GM21528 (cell line): ENCODE measurements at regions not wholly inside any gene's neighbourhood (a gene's known extent, or its start where the extent isn't known, plus 50 kb on each side); places are given as distances from the start of the nearest gene placed in this dataset.

Experiments used
- ATAC-seq: cut with Tn5 transposase; IDR thresholded peaks from one replicate; pipeline ENCODE4 v1.9.1; 2021; ENCODE audit warnings: mild to moderate bottlenecking, moderate library complexity; ENCODE audit not compliant: unreplicated experiment, low FRiP score

DNA sequence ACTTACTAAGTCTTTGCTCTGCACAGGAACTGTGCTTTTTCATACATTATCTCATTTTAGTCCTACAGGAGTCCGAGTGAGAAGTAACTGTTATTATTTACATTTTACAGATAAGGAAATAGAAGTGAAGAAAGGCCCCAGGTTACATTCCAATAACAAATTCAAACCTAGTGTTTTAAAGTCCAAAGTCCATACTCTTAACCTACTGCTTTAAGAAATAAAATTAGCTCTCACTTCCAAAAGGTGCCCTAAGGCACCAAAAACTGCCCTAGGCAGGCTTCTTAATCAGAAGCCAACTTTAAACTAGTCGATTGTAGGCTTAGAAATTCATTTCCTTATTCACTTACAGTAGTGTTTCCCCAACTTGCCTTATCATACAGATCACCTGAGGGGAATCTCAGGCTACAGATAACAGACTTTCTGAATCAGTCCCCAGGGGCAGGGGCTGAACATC lies 555.9 kb downstream of the DIAPH3 start:
- no peak for ATAC-seq

DNA sequence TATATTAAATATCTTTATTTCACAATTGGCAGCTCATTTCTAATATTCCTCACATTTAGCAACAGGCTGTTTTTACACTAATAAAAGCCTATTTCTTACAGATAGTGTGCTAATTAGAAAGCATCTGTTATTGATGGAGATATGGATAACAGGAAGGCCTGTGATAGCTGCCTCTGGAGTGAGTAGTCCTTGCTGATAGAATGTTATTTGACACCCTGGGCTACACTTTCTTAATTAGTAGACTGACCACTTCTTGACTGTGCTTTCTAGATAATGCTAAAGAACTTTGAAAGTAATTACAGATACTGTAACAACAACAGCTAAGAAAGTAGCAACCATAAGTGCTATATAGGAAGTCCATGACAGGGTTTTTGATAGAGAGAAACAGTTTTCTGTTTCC lies 554.3 kb downstream of the DIAPH3 start:
- no peak for ATAC-seq
